IMR-90 (cell line): ENCODE measurements at regions not wholly inside any gene's neighbourhood (a gene's known extent, or its start where the extent isn't known, plus 50 kb on each side); places are given as distances from the start of the nearest gene placed in this dataset.
A peak's percentile ranks its signal among the peaks of the same experiment; 100 is the strongest.

ENCODE experiments used
- ATAC-seq: fragments of 200-7000 bp; cut with Tn5 transposase; 2 replicates; pipeline ENCODE4 v1.9.1; 2020; ENCODE audit warnings: low read depth, mild to moderate bottlenecking, moderate library complexity
- BruUV-seq: library from RNA; stranded (reverse); fragments of 400-500 nt; replicated peaks from 2 replicates; lab custom pipeline; 2021; lab: Mats Ljungman, UMichigan
- CTCF ChIA-PET: fragments of 300-600 bp; formaldehyde crosslinking; extraction: SDS; loops from one replicate; lab custom pipeline; 2021; ENCODE audit warnings: antibody characterized with exemption; lab: Yijun Ruan, JAX
- POLR2A ChIA-PET: fragments of 300-600 bp; sonication (Branson Sonifier 250); formaldehyde crosslinking; loops from one replicate; lab custom pipeline; 2022; ENCODE audit warnings: antibody characterized with exemption; ENCODE audit not compliant: unreplicated experiment; lab: Charles Lee
- DNase-seq: peaks from one replicate; pipeline ENCODE4 v3.0.0; 2013
- H2AFZ ChIP-seq: replicated peaks from 2 replicates; pipeline ENCODE3; 2013; ENCODE audit warnings: low read length, mild to moderate bottlenecking; ENCODE audit not compliant: poor library complexity
- H2AK5ac ChIP-seq: 2 replicates; pipeline ENCODE4 v1.6.1; 2013; ENCODE audit warnings: low read depth, low read length, inconsistent platforms
- H2AK9ac ChIP-seq: replicated peaks from 2 replicates; pipeline ENCODE3; 2013; ENCODE audit warnings: mild to moderate bottlenecking, low read depth, low read length, moderate library complexity; ENCODE audit not compliant: poor library complexity
- H2BK120ac ChIP-seq: 2 replicates; pipeline ENCODE4 v1.6.1; 2013; ENCODE audit warnings: low read depth, low read length, inconsistent platforms
- H2BK15ac ChIP-seq: 3 replicates; pipeline ENCODE4 v1.6.1; 2013; ENCODE audit warnings: low read depth, low read length, inconsistent platforms
- H2BK20ac ChIP-seq: 2 replicates; pipeline ENCODE4 v1.6.1; 2013; ENCODE audit warnings: low read depth, mild to moderate bottlenecking, inconsistent platforms, low read length, moderate library complexity
- H2BK5ac ChIP-seq: 2 replicates; pipeline ENCODE4 v1.6.1; 2013; ENCODE audit warnings: mild to moderate bottlenecking, low read depth, low read length, inconsistent platforms; ENCODE audit not compliant: poor library complexity, severe bottlenecking
- H3K14ac ChIP-seq: replicated peaks from 2 replicates; pipeline ENCODE4 v1.6.1; 2013; ENCODE audit warnings: low read depth, low read length, inconsistent platforms
- H3K18ac ChIP-seq: 2 replicates; pipeline ENCODE4 v1.6.1; 2013; ENCODE audit warnings: low read depth, low read length, control low read depth
- H3K23ac ChIP-seq: 2 replicates; pipeline ENCODE4 v1.6.1; 2013; ENCODE audit warnings: low read depth, low read length, inconsistent platforms
- H3K27ac ChIP-seq: 2 replicates; pipeline ENCODE4 v1.5.1; 2013; ENCODE audit warnings: mild to moderate bottlenecking, control low read depth, low read length; ENCODE audit not compliant: insufficient read depth
- H3K27me3 ChIP-seq: 2 replicates; pipeline ENCODE4 v1.6.1; 2013; ENCODE audit warnings: low read length; ENCODE audit not compliant: control insufficient read depth, insufficient read depth
- H3K36me3 ChIP-seq: 2 replicates; pipeline ENCODE4 v1.6.1; 2013; ENCODE audit warnings: low read length, mixed read lengths; ENCODE audit not compliant: control insufficient read depth, insufficient read depth
- H3K4ac ChIP-seq: 2 replicates; pipeline ENCODE4 v1.6.1; 2013; ENCODE audit warnings: low read depth, low read length, inconsistent platforms
- H3K4me1 ChIP-seq: 2 replicates; pipeline ENCODE4 v1.6.1; 2013; ENCODE audit warnings: low read length, mixed read lengths; ENCODE audit not compliant: control insufficient read depth, insufficient read depth
- H3K4me2 ChIP-seq: 2 replicates; pipeline ENCODE4 v1.6.1; 2013; ENCODE audit warnings: low read depth, mild to moderate bottlenecking, control low read depth, low read length, moderate library complexity
- H3K4me3 ChIP-seq: 2 replicates; pipeline ENCODE4 v1.5.1; 2013; ENCODE audit warnings: low read depth, mild to moderate bottlenecking, control low read depth, low read length, moderate library complexity; ENCODE audit not compliant: insufficient read depth
- H3K56ac ChIP-seq: 2 replicates; pipeline ENCODE4 v1.6.1; 2013; ENCODE audit warnings: low read length, inconsistent platforms; ENCODE audit not compliant: insufficient read depth; ENCODE audit errors: extremely low read depth
- H3K79me1 ChIP-seq, 2 experiments: 2 replicates each; pipeline ENCODE4 v1.6.1; 2013; ENCODE audit warnings: low read length in 2 of 2, inconsistent platforms in 1 of 2, low read depth in 1 of 2
- H3K9ac ChIP-seq: 2 replicates; pipeline ENCODE4 v1.6.1; 2013; ENCODE audit warnings: low read depth, low read length, control low read depth
- H3K9me1 ChIP-seq: 2 replicates; pipeline ENCODE4 v1.6.1; 2013; ENCODE audit warnings: low read length, inconsistent platforms; ENCODE audit not compliant: insufficient read depth
- H3K9me3 ChIP-seq: 2 replicates; pipeline ENCODE4 v1.6.1; 2013; ENCODE audit warnings: low read length; ENCODE audit not compliant: control insufficient read depth, insufficient read depth
- H4K20me1 ChIP-seq: 2 replicates; pipeline ENCODE4 v1.6.1; 2013; ENCODE audit warnings: low read length, inconsistent platforms; ENCODE audit not compliant: insufficient read depth
- H4K5ac ChIP-seq: 2 replicates; pipeline ENCODE4 v1.6.1; 2013; ENCODE audit warnings: mild to moderate bottlenecking, low read depth, low read length, control low read depth
- H4K8ac ChIP-seq, 2 experiments: 2 replicates each; pipeline ENCODE4 v1.6.1; 2013; ENCODE audit warnings: low read depth in 2 of 2, low read length in 2 of 2, control low read depth in 1 of 2, inconsistent platforms in 1 of 2
- H4K91ac ChIP-seq: 2 replicates; pipeline ENCODE4 v1.6.1; 2013; ENCODE audit warnings: low read depth, low read length, inconsistent platforms; ENCODE audit not compliant: insufficient read depth
- CEBPB ChIP-seq: IDR thresholded peaks from 2 replicates; pipeline ENCODE4 v1.6.1; 2012; ENCODE audit warnings: low read depth, low read length, improper control_type of control experiment
- FOS ChIP-seq: fragments of 150-350 bp; IDR thresholded peaks from 2 replicates; pipeline ENCODE4 v1.6.1; 2016; ENCODE audit warnings: low read depth, low read length
- MXI1 ChIP-seq: IDR thresholded peaks from 2 replicates; pipeline ENCODE4 v1.6.1; 2012; ENCODE audit warnings: low read depth, mild to moderate bottlenecking, low read length, moderate library complexity, borderline replicate concordance
- POLR2A ChIP-seq: IDR thresholded peaks from 2 replicates; pipeline ENCODE4 v1.6.1; 2012; ENCODE audit warnings: mild to moderate bottlenecking, low read depth, low read length
- RCOR1 ChIP-seq: IDR thresholded peaks from 2 replicates; pipeline ENCODE4 v1.6.1; 2012; ENCODE audit warnings: mild to moderate bottlenecking, low read length, improper control_type of control experiment; ENCODE audit not compliant: insufficient replicate concordance
- RFX5 ChIP-seq: IDR thresholded peaks from 2 replicates; pipeline ENCODE4 v1.8.0; 2012; ENCODE audit warnings: low read depth, mild to moderate bottlenecking, low read length, moderate library complexity
- USF2 ChIP-seq: fragments of 150-350 bp; IDR thresholded peaks from 2 replicates; pipeline ENCODE4 v1.6.1; 2017; ENCODE audit warnings: mild to moderate bottlenecking, antibody characterized with exemption, low read length, low read depth
- dilution Hi-C: fragments of 300-500 bp; cut with HindIII; formaldehyde crosslinking; loops from one replicate; pipeline ENCODE4 v1.14.3; 2018; ENCODE audit warnings: low sequenced_read_pairs; ENCODE audit not compliant: unreplicated experiment
- in situ Hi-C: fragments of 300-500 bp; cut with MboI; formaldehyde crosslinking; loops from 3 replicates; pipeline ENCODE4 v1.14.3; 2019; ENCODE audit warnings: low sequenced_read_pairs, inconsistent platforms, mixed read lengths
- intact Hi-C: fragments of 100-400 bp; cut with micrococcal nuclease; formaldehyde crosslinking; loops from 2 replicates; pipeline ENCODE4 v1.10.0; 2022

- H3K4ac ChIP-seq: peak overlapping the region; percentile 75; the same call in 1 of the 2 replicates
- peak overlapping the region; percentile 46; the same call in 1 of the 2 replicates for H2BK20ac ChIP-seq
- peak overlapping the region; percentile 12; the same call in 1 of the 2 replicates for H2BK120ac ChIP-seq
- TF ChIP-seq CEBPB (no peak), RFX5 (no peak), POLR2A (no peak), MXI1 (no peak), FOS (no peak), RCOR1 (no peak), USF2 (no peak)
- intact Hi-C loops: no loop called here
- peaks cover 14% of the 10 kb centered on the region for H3K9me1 ChIP-seq
- ATAC-seq (no peak), DNase-seq (no peak)
- no peak overlapping the region for H2BK15ac ChIP-seq
- dilution Hi-C loops: no loop called here
- no peak overlapping the region for H3K27ac ChIP-seq
- ChIA-PET POLR2A (no interaction called here), CTCF (no interaction called here)
- H4K8ac ChIP-seq: 0 out of 4 replicates have a peak overlapping the region, but pooled peaks of 1 of the 2 experiments have one; percentile 52
- H3K36me3 ChIP-seq: no peaks in the 10 kb centered on the region
- H3K4me2 ChIP-seq: no peak overlapping the region
- no peaks in the 10 kb centered on the region for H4K20me1 ChIP-seq
- peak overlapping the region; percentile 62 for H2BK5ac ChIP-seq
- H3K23ac ChIP-seq: no peak overlapping the region
- no peak overlapping the region for H2AK9ac ChIP-seq
- H3K27me3 ChIP-seq: no peaks in the 10 kb centered on the region
- no peak overlapping the region for H3K56ac ChIP-seq
- peak overlapping the region; percentile 16; the same call in 1 of the 2 replicates for H2AK5ac ChIP-seq
- peaks cover 20% of the 10 kb centered on the region for H3K4me1 ChIP-seq
- H4K5ac ChIP-seq: peak overlapping the region; percentile 23; the same call in 1 of the 2 replicates
- no peaks in the 10 kb centered on the region for H3K79me1 ChIP-seq
- H3K9ac ChIP-seq: no peak overlapping the region
- BruUV-seq: no TSS peak
- no peaks in the 10 kb centered on the region for H3K9me3 ChIP-seq
- 0 out of 2 replicates have a peak overlapping the region, but pooled peaks have one; percentile 19 for H4K91ac ChIP-seq
- in situ Hi-C loops: no loop called here
- no peak overlapping the region for H3K4me3 ChIP-seq
- no peak overlapping the region for H2AFZ ChIP-seq
- H3K14ac ChIP-seq: no peak overlapping the region
- H3K18ac ChIP-seq: no peak overlapping the region; the same call in 1 of the 2 replicates
These were observed 65.1 kb upstream of the MED9 start for GRCh38 chr17:17411692-17412091.
